ENCODE measurements at regions not wholly inside any gene's neighbourhood (a gene's known extent, or its start where the extent isn't known, plus 50 kb on each side); places are given as distances from the start of the nearest gene placed in this dataset.

GRCh38 chr9:121550041-121550440 is 50.4 kb upstream of the GGTA1 start:
- H3K27me3 ChIP-seq (ENCODE audit: control insufficient read depth in 2 of 2, insufficient read depth in 1 of 2, low read length in 1 of 2): peaks cover 2 to 39% of the 10 kb centered on the region in 2 donors
- DNase-seq (ENCODE audit: low read depth in 6 of 9, low spot score in 9 of 9): no peak
- H3K4me3 ChIP-seq (ENCODE audit: low read length in 2 of 2): no peak overlapping the region
- H3K9me3 ChIP-seq (ENCODE audit: control insufficient read depth in 2 of 2, insufficient read depth in 1 of 2, low read length in 1 of 2): peaks cover 0 to 3% of the 10 kb centered on the region in 2 donors
- 90% methylated on average over 6 of the region's 6 CpGs for WGBS
- H3K36me3 ChIP-seq (ENCODE audit: control insufficient read depth in 2 of 2, insufficient read depth in 2 of 2, low read length in 1 of 2): no peaks in the 10 kb centered on the region
- peaks cover 0 to 14% of the 10 kb centered on the region in 2 donors for H3K4me1 ChIP-seq (ENCODE audit: control insufficient read depth in 2 of 2, insufficient read depth in 2 of 2, low read length in 2 of 2)
- no peak overlapping the region for H3K27ac ChIP-seq (ENCODE audit: low read depth in 1 of 2, low read length in 1 of 2)

GRCh38 chr9:121550569-121551512 is 51.2 kb upstream of the GGTA1 start:
- H3K4me3 ChIP-seq (ENCODE audit: low read length in 2 of 2): no peak overlapping the region
- peak; percentile 27 to 85 (median 68) for DNase-seq (ENCODE audit: low read depth in 6 of 9, low spot score in 9 of 9)
- H3K27ac ChIP-seq (ENCODE audit: low read depth in 1 of 2, low read length in 1 of 2): no peak overlapping the region
- peaks cover 0 to 12% of the 10 kb centered on the region in 2 donors for H3K4me1 ChIP-seq (ENCODE audit: control insufficient read depth in 2 of 2, insufficient read depth in 2 of 2, low read length in 2 of 2)
- WGBS: 23% methylated on average over 40 of the region's 40 CpGs
- peaks cover 0 to 31% of the 10 kb centered on the region in 2 donors for H3K27me3 ChIP-seq (ENCODE audit: control insufficient read depth in 2 of 2, insufficient read depth in 1 of 2, low read length in 1 of 2)
- no peaks in the 10 kb centered on the region for H3K36me3 ChIP-seq (ENCODE audit: control insufficient read depth in 2 of 2, insufficient read depth in 2 of 2, low read length in 1 of 2)
- H3K9me3 ChIP-seq (ENCODE audit: control insufficient read depth in 2 of 2, insufficient read depth in 1 of 2, low read length in 1 of 2): peaks cover 0 to 3% of the 10 kb centered on the region in 2 donors

- WGBS: 68% methylated on average over 9 of the region's 9 CpGs
- Histone ChIP-seq H3K4me3 (ENCODE audit: low read length in 2 of 2) (no peak overlapping the region), H3K27ac (ENCODE audit: low read depth in 1 of 2, low read length in 1 of 2) (no peak overlapping the region), H3K4me1 (ENCODE audit: control insufficient read depth in 2 of 2, insufficient read depth in 2 of 2, low read length in 2 of 2) (peaks cover 0 to 12% of the 10 kb centered on the region in 2 donors), H3K36me3 (ENCODE audit: control insufficient read depth in 2 of 2, insufficient read depth in 2 of 2, low read length in 1 of 2) (no peaks in the 10 kb centered on the region), H3K27me3 (ENCODE audit: control insufficient read depth in 2 of 2, insufficient read depth in 1 of 2, low read length in 1 of 2) (peaks cover 0 to 26% of the 10 kb centered on the region in 2 donors), H3K9me3 (ENCODE audit: control insufficient read depth in 2 of 2, insufficient read depth in 1 of 2, low read length in 1 of 2) (peaks cover 0 to 3% of the 10 kb centered on the region in 2 donors)
- no peak for DNase-seq (ENCODE audit: low read depth in 6 of 9, low spot score in 9 of 9)
Observed at GRCh38 chr9:121551985-121552753, 52.5 kb upstream of the GGTA1 start.

- peaks cover 0 to 18% of the 10 kb centered on the region in 2 donors for H3K4me1 ChIP-seq (ENCODE audit: control insufficient read depth in 2 of 2, insufficient read depth in 2 of 2, low read length in 2 of 2)
- no peaks in the 10 kb centered on the region for H3K36me3 ChIP-seq (ENCODE audit: control insufficient read depth in 2 of 2, insufficient read depth in 2 of 2, low read length in 1 of 2)
- no peak overlapping the region for H3K4me3 ChIP-seq (ENCODE audit: low read length in 2 of 2)
- WGBS: 97% methylated on average over 3 of the region's 3 CpGs
- peaks cover 0 to 3% of the 10 kb centered on the region in 2 donors for H3K9me3 ChIP-seq (ENCODE audit: control insufficient read depth in 2 of 2, insufficient read depth in 1 of 2, low read length in 1 of 2)
- H3K27ac ChIP-seq (ENCODE audit: low read depth in 1 of 2, low read length in 1 of 2): peak overlapping the region in 1 of 2 donors; percentile 12
- DNase-seq (ENCODE audit: low read depth in 6 of 9, low spot score in 9 of 9): no peak
- H3K27me3 ChIP-seq (ENCODE audit: control insufficient read depth in 2 of 2, insufficient read depth in 1 of 2, low read length in 1 of 2): peaks cover 0 to 12% of the 10 kb centered on the region in 2 donors
Observed at GRCh38 chr9:121556082-121556481, 56.4 kb upstream of the GGTA1 start.

- peak in 1 of 9 donors; percentile 24 for DNase-seq (ENCODE audit: low read depth in 6 of 9, low spot score in 9 of 9)
- no peak overlapping the region for H3K4me3 ChIP-seq (ENCODE audit: low read length in 2 of 2)
- peaks cover 0 to 10% of the 10 kb centered on the region in 2 donors for H3K27me3 ChIP-seq (ENCODE audit: control insufficient read depth in 2 of 2, insufficient read depth in 1 of 2, low read length in 1 of 2)
- no peaks in the 10 kb centered on the region for H3K36me3 ChIP-seq (ENCODE audit: control insufficient read depth in 2 of 2, insufficient read depth in 2 of 2, low read length in 1 of 2)
- H3K9me3 ChIP-seq (ENCODE audit: control insufficient read depth in 2 of 2, insufficient read depth in 1 of 2, low read length in 1 of 2): peaks cover 0 to 3% of the 10 kb centered on the region in 2 donors
- H3K4me1 ChIP-seq (ENCODE audit: control insufficient read depth in 2 of 2, insufficient read depth in 2 of 2, low read length in 2 of 2): peaks cover 0 to 18% of the 10 kb centered on the region in 2 donors
- WGBS: 89% methylated on average over 5 of the region's 5 CpGs
- H3K27ac ChIP-seq (ENCODE audit: low read depth in 1 of 2, low read length in 1 of 2): no peak overlapping the region
Observed at GRCh38 chr9:121556580-121556979, 56.9 kb upstream of the GGTA1 start.

- Histone ChIP-seq H3K4me3 (ENCODE audit: low read length in 2 of 2) (no peak overlapping the region), H3K27ac (ENCODE audit: low read depth in 1 of 2, low read length in 1 of 2) (peak overlapping the region in 1 of 2 donors; percentile 53), H3K9me3 (ENCODE audit: control insufficient read depth in 2 of 2, insufficient read depth in 1 of 2, low read length in 1 of 2) (peaks cover 0 to 3% of the 10 kb centered on the region in 2 donors), H3K27me3 (ENCODE audit: control insufficient read depth in 2 of 2, insufficient read depth in 1 of 2, low read length in 1 of 2) (peaks cover 0 to 6% of the 10 kb centered on the region in 2 donors), H3K4me1 (ENCODE audit: control insufficient read depth in 2 of 2, insufficient read depth in 2 of 2, low read length in 2 of 2) (peaks cover 0 to 18% of the 10 kb centered on the region in 2 donors), H3K36me3 (ENCODE audit: control insufficient read depth in 2 of 2, insufficient read depth in 2 of 2, low read length in 1 of 2) (no peaks in the 10 kb centered on the region)
- 9% methylated on average over 15 of the region's 15 CpGs for WGBS
- DNase-seq (ENCODE audit: low read depth in 6 of 9, low spot score in 9 of 9): peak in 7 of 9 donors; percentile 9 to 62 (median 25)
Observed at GRCh38 chr9:121557581-121558447, 58.2 kb upstream of the GGTA1 start.

- H3K36me3 ChIP-seq (ENCODE audit: control insufficient read depth in 2 of 2, insufficient read depth in 2 of 2, low read length in 1 of 2): no peaks in the 10 kb centered on the region
- peak overlapping the region in 1 of 2 donors; percentile 53 for H3K27ac ChIP-seq (ENCODE audit: low read depth in 1 of 2, low read length in 1 of 2)
- peaks cover 0 to 18% of the 10 kb centered on the region in 2 donors for H3K4me1 ChIP-seq (ENCODE audit: control insufficient read depth in 2 of 2, insufficient read depth in 2 of 2, low read length in 2 of 2)
- no peak for DNase-seq (ENCODE audit: low read depth in 6 of 9, low spot score in 9 of 9)
- H3K27me3 ChIP-seq (ENCODE audit: control insufficient read depth in 2 of 2, insufficient read depth in 1 of 2, low read length in 1 of 2): peaks cover 0 to 6% of the 10 kb centered on the region in 2 donors
- H3K9me3 ChIP-seq (ENCODE audit: control insufficient read depth in 2 of 2, insufficient read depth in 1 of 2, low read length in 1 of 2): peaks cover 0 to 3% of the 10 kb centered on the region in 2 donors
- H3K4me3 ChIP-seq (ENCODE audit: low read length in 2 of 2): no peak overlapping the region
- 72% methylated on average over 7 of the region's 7 CpGs for WGBS
Observed at GRCh38 chr9:121558473-121558872, 58.8 kb upstream of the GGTA1 start.

GRCh38 chr9:121559183-121559582 is 59.5 kb upstream of the GGTA1 start:
- Histone ChIP-seq H3K27ac (ENCODE audit: low read depth in 1 of 2, low read length in 1 of 2) (no peak overlapping the region), H3K4me3 (ENCODE audit: low read length in 2 of 2) (no peak overlapping the region), H3K27me3 (ENCODE audit: control insufficient read depth in 2 of 2, insufficient read depth in 1 of 2, low read length in 1 of 2) (peaks cover 0 to 6% of the 10 kb centered on the region in 2 donors), H3K4me1 (ENCODE audit: control insufficient read depth in 2 of 2, insufficient read depth in 2 of 2, low read length in 2 of 2) (peaks cover 0 to 18% of the 10 kb centered on the region in 2 donors), H3K36me3 (ENCODE audit: control insufficient read depth in 2 of 2, insufficient read depth in 2 of 2, low read length in 1 of 2) (no peaks in the 10 kb centered on the region), H3K9me3 (ENCODE audit: control insufficient read depth in 2 of 2, insufficient read depth in 1 of 2, low read length in 1 of 2) (peaks cover 0 to 3% of the 10 kb centered on the region in 2 donors)
- no peak for DNase-seq (ENCODE audit: low read depth in 6 of 9, low spot score in 9 of 9)
- WGBS: 83% methylated on average over 7 of the region's 7 CpGs

Measured in thymus (tissue), 11 donors.